ENCODE measurements at regions not wholly inside any gene's neighbourhood (a gene's known extent, or its start where the extent isn't known, plus 50 kb on each side); places are given as distances from the start of the nearest gene placed in this dataset.

- no peak for TF ChIP-seq POLR2A (IDR thresholded peaks at IDR 0.05; ENCODE audit: low read depth, low read length)
- TF ChIP-seq TAF1 (IDR thresholded peaks at IDR 0.05; ENCODE audit: low read depth, low read length): no peak
- no peak for TF ChIP-seq POLR2AphosphoS5 (IDR thresholded peaks at IDR 0.05; ENCODE audit: low read depth, low read length)
- TF ChIP-seq SPI1 (IDR thresholded peaks at IDR 0.05; ENCODE audit: low read depth, low read length): no peak
- no peak for TF ChIP-seq POU2F2 (IDR thresholded peaks at IDR 0.05; ENCODE audit: low read depth, low read length)
Observed at GRCh38 chr18:61605376-61606067, 272.3 kb downstream of the CDH20 start.
